GM23248 (cell line): ENCODE measurements at regions not wholly inside any gene's neighbourhood (a gene's known extent, or its start where the extent isn't known, plus 50 kb on each side); places are given as distances from the start of the nearest gene placed in this dataset.

ENCODE experiments used
- EZH2 ChIP-seq: fragments of 200-600 bp; sonication (generic); IDR thresholded peaks from 2 replicates; pipeline ENCODE4 v1.6.1; 2018; ENCODE audit warnings: antibody characterized with exemption, mild to moderate bottlenecking; ENCODE audit not compliant: insufficient read depth, poor library complexity, severe bottlenecking
- EZH2phosphoT487 ChIP-seq: fragments of 200-600 bp; sonication (generic); IDR thresholded peaks from 2 replicates; pipeline ENCODE4 v1.6.1; 2018; ENCODE audit warnings: antibody characterized with exemption, moderate library complexity, mild to moderate bottlenecking, low read depth; ENCODE audit not compliant: insufficient read depth

DNA sequence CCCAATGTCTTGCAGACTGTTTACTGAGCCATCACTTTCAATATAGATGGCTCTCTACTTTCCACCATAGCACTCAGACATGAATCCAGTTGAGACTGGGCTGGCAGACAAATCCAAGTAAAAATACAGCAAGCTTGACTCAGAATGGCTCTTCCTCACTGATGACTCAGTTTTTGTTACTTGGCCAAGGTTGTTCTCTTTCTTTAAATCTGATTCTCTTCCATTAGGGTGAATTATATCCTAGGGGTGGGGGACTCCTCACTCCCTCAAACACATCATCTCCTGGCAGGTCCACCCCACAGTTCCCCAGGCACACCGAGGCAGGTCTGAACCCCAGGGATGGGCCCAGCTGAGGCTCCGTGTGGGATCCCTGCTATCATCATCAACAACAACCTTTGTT, 157.9 kb downstream of the MEX3B start:
- TF ChIP-seq EZH2phosphoT487: no peak
- TF ChIP-seq EZH2: no peak
